Smooth muscle cell (in vitro differentiated cells): ENCODE measurements at regions not wholly inside any gene's neighbourhood (a gene's known extent, or its start where the extent isn't known, plus 50 kb on each side); places are given as distances from the start of the nearest gene placed in this dataset.

Experiments used
- DNase-seq: peaks from one replicate; lab custom pipeline; 2025; ENCODE audit not compliant: unreplicated experiment; lab: John Stamatoyannopoulos, UW
- H2AFZ ChIP-seq: fragments of 200-600 bp; sonication (generic); 2 replicates; pipeline ENCODE4 v1.6.0; 2016; ENCODE audit warnings: antibody characterized with exemption, low read depth, mild to moderate bottlenecking
- H3F3A ChIP-seq: fragments of 200-600 bp; sonication (generic); 2 replicates; pipeline ENCODE4 v1.6.0; 2017; ENCODE audit warnings: antibody characterized with exemption, low read depth
- H3K27ac ChIP-seq: fragments of 200-600 bp; sonication (generic); 2 replicates; pipeline ENCODE4 v1.5.1; 2016; ENCODE audit warnings: low read depth, mild to moderate bottlenecking
- H3K27me3 ChIP-seq: fragments of 200-600 bp; sonication (generic); 2 replicates; pipeline ENCODE4 v1.6.1; 2016; ENCODE audit warnings: low read depth, mild to moderate bottlenecking
- H3K36me3 ChIP-seq: fragments of 200-600 bp; sonication (generic); 2 replicates; pipeline ENCODE4 v1.5.1; 2016; ENCODE audit warnings: low read depth
- H3K4me1 ChIP-seq: fragments of 200-600 bp; sonication (generic); 2 replicates; pipeline ENCODE4 v1.5.1; 2016; ENCODE audit warnings: low read depth
- H3K4me2 ChIP-seq: fragments of 200-600 bp; sonication (generic); 2 replicates; pipeline ENCODE4 v1.6.0; 2016; ENCODE audit warnings: mild to moderate bottlenecking
- H3K4me3 ChIP-seq: fragments of 200-600 bp; sonication (generic); 2 replicates; pipeline ENCODE4 v1.5.1; 2016; ENCODE audit warnings: mild to moderate bottlenecking
- H3K79me2 ChIP-seq: fragments of 200-600 bp; sonication (generic); 2 replicates; pipeline ENCODE4 v1.6.0; 2016; ENCODE audit warnings: low read depth, mild to moderate bottlenecking
- H3K9ac ChIP-seq: fragments of 200-600 bp; sonication (generic); 2 replicates; pipeline ENCODE4 v1.6.0; 2016; ENCODE audit warnings: low read depth
- H3K9me3 ChIP-seq: fragments of 200-600 bp; sonication (generic); replicated peaks from 2 replicates; pipeline ENCODE4 v1.5.1; 2016; ENCODE audit warnings: low read depth
- H4K20me1 ChIP-seq: fragments of 200-600 bp; sonication (generic); 2 replicates; pipeline ENCODE4 v1.6.0; 2016; ENCODE audit warnings: low read depth
- whole genome bisulfite sequencing: methylation state at CpG from one replicate; pipeline ENCODE4 v1.1.7; 2016; ENCODE audit warnings: low lambda C conversion rate; 5-methylcytosine and 5-hydroxymethylcytosine counted together
- TF ChIP-seq, protein P1 (sequence below): fragments of 200-600 bp; sonication (generic); IDR thresholded peaks from 2 replicates; pipeline ENCODE4 v1.5.1; 2017; ENCODE audit warnings: borderline replicate concordance, mild to moderate bottlenecking, antibody characterized with exemption; ENCODE audit not compliant: insufficient read depth, poor library complexity, severe bottlenecking

DNA sequence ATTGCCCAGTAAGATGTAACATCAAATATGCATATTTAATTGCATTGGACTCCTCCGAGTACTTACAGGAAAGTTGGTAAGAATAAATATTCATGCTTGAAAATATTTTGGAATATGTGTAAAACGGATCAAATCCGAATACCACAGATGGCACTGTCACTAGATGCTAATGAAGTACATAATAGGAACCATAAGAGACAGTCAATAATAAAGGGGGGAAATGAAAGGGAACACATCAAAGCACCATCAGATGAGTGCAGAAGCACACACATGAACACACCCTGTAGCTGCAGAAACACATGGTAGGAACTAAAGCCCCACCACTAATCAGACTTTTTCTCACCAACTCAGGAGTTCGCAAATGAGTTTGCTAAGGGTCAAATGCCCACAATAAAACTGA is 52.2 kb upstream of the PAGE5 start:
- Histone ChIP-seq H3K4me1 (no peaks in the 10 kb centered on the region), H3K27me3 (no peaks in the 10 kb centered on the region), H3K9me3 (no peaks in the 10 kb centered on the region), H3K79me2 (no peaks in the 10 kb centered on the region), H3K4me2 (no peak overlapping the region), H3K36me3 (no peaks in the 10 kb centered on the region), H3K27ac (no peak overlapping the region), H4K20me1 (no peaks in the 10 kb centered on the region), H3K9ac (no peak overlapping the region), H3F3A (no peaks in the 10 kb centered on the region), H2AFZ (no peak overlapping the region), H3K4me3 (no peak overlapping the region)
- WGBS: 83% methylated on average over 4 of the region's 4 CpGs
- no peak for DNase-seq
- TF ChIP-seq, protein P1, sequence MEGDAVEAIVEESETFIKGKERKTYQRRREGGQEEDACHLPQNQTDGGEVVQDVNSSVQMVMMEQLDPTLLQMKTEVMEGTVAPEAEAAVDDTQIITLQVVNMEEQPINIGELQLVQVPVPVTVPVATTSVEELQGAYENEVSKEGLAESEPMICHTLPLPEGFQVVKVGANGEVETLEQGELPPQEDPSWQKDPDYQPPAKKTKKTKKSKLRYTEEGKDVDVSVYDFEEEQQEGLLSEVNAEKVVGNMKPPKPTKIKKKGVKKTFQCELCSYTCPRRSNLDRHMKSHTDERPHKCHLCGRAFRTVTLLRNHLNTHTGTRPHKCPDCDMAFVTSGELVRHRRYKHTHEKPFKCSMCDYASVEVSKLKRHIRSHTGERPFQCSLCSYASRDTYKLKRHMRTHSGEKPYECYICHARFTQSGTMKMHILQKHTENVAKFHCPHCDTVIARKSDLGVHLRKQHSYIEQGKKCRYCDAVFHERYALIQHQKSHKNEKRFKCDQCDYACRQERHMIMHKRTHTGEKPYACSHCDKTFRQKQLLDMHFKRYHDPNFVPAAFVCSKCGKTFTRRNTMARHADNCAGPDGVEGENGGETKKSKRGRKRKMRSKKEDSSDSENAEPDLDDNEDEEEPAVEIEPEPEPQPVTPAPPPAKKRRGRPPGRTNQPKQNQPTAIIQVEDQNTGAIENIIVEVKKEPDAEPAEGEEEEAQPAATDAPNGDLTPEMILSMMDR: no peak

- Histone ChIP-seq H3K4me2 (no peak overlapping the region), H2AFZ (no peak overlapping the region), H3K27ac (no peak overlapping the region), H3K9ac (no peak overlapping the region), H4K20me1 (no peaks in the 10 kb centered on the region), H3K4me3 (no peak overlapping the region), H3K36me3 (no peaks in the 10 kb centered on the region), H3K4me1 (no peaks in the 10 kb centered on the region), H3K79me2 (no peaks in the 10 kb centered on the region), H3F3A (no peaks in the 10 kb centered on the region), H3K27me3 (no peaks in the 10 kb centered on the region), H3K9me3 (no peaks in the 10 kb centered on the region)
- no peak for DNase-seq
- TF ChIP-seq, protein P1: no peak
These were observed 50.4 kb upstream of the PAGE5 start for GRCh38 chrX:55169782-55170181.
